ENCODE measurements at regions not wholly inside any gene's neighbourhood (a gene's known extent, or its start where the extent isn't known, plus 50 kb on each side); places are given as distances from the start of the nearest gene placed in this dataset.

GRCh38 chr7:155882596-155882995, 70.3 kb upstream of the SHH start:
- Mint-ChIP-seq H3K4me1 (peaks cover 7% of the 10 kb centered on the region), H3K9me3 (no peaks in the 10 kb centered on the region; the same call in 2 of the 3 replicates), H3K4me3 (no peak overlapping the region), H3K36me3 (ENCODE audit: low read depth) (no peaks in the 10 kb centered on the region), H3K27ac (no peak overlapping the region), H3K27me3 (ENCODE audit: insufficient read depth, low read depth, poor library complexity) (peaks cover 8% of the 10 kb centered on the region)
- no peaks in the 10 kb centered on the region for H4K20me1 ChIP-seq (replicated peaks; ENCODE audit: insufficient read depth)
- H3K9me2 ChIP-seq (ENCODE audit: insufficient read depth), result no peaks in the 10 kb centered on the region; the same call in 1 of the 2 replicates
- ATAC-seq (no peak), DNase-seq (ENCODE audit: low spot score) (no peak)
- H3K79me2 ChIP-seq (replicated peaks; ENCODE audit: insufficient read depth), result no peaks in the 10 kb centered on the region
- no peak overlapping the region for H2AFZ ChIP-seq
- H3F3A ChIP-seq (replicated peaks; ENCODE audit: low read depth), result no peaks in the 10 kb centered on the region
- H3K4me3 ChIP-seq, result no peak overlapping the region
- H3K4me2 ChIP-seq, result no peak overlapping the region
- no peaks in the 10 kb centered on the region for H3K4me1 ChIP-seq (ENCODE audit: insufficient read depth)
- H3K27me3 ChIP-seq (ENCODE audit: insufficient read depth), result no peaks in the 10 kb centered on the region
- no peak overlapping the region for H3K27ac ChIP-seq (ENCODE audit: low read depth)
- no peaks in the 10 kb centered on the region for H3K36me3 ChIP-seq (ENCODE audit: insufficient read depth)
- no peak for TF ChIP-seq POLR2AphosphoS5 (IDR thresholded peaks at IDR 0.05; ENCODE audit: low read depth)
- TF ChIP-seq, protein P1, sequence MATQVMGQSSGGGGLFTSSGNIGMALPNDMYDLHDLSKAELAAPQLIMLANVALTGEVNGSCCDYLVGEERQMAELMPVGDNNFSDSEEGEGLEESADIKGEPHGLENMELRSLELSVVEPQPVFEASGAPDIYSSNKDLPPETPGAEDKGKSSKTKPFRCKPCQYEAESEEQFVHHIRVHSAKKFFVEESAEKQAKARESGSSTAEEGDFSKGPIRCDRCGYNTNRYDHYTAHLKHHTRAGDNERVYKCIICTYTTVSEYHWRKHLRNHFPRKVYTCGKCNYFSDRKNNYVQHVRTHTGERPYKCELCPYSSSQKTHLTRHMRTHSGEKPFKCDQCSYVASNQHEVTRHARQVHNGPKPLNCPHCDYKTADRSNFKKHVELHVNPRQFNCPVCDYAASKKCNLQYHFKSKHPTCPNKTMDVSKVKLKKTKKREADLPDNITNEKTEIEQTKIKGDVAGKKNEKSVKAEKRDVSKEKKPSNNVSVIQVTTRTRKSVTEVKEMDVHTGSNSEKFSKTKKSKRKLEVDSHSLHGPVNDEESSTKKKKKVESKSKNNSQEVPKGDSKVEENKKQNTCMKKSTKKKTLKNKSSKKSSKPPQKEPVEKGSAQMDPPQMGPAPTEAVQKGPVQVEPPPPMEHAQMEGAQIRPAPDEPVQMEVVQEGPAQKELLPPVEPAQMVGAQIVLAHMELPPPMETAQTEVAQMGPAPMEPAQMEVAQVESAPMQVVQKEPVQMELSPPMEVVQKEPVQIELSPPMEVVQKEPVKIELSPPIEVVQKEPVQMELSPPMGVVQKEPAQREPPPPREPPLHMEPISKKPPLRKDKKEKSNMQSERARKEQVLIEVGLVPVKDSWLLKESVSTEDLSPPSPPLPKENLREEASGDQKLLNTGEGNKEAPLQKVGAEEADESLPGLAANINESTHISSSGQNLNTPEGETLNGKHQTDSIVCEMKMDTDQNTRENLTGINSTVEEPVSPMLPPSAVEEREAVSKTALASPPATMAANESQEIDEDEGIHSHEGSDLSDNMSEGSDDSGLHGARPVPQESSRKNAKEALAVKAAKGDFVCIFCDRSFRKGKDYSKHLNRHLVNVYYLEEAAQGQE (IDR thresholded peaks at IDR 0.05; ENCODE audit: unreplicated experiment), result no peak
- no peak for TF ChIP-seq ZNF114 (CRISPR knock-in tag; IDR thresholded peaks at IDR 0.05)
- TF ChIP-seq ZNF331 (CRISPR knock-in tag; IDR thresholded peaks at IDR 0.05; ENCODE audit: low read depth), result no peak
- no peak for TF ChIP-seq EZH2 (IDR thresholded peaks at IDR 0.05; ENCODE audit: low read depth, unreplicated experiment)
- TF ChIP-seq CTCF (conservative IDR thresholded peaks at IDR 0.05; ENCODE audit: low read depth in 2 of 2), result no peak
- TF ChIP-seq ZNF462 (CRISPR knock-in tag; IDR thresholded peaks at IDR 0.05), result no peak
- no peak for TF ChIP-seq JUNB (IDR thresholded peaks at IDR 0.05; ENCODE audit: unreplicated experiment)
- TF ChIP-seq ETS1 (IDR thresholded peaks at IDR 0.05), result no peak
- TF ChIP-seq NANOG (IDR thresholded peaks at IDR 0.05; ENCODE audit: borderline replicate concordance), result no peak
- TF ChIP-seq CREB1 (CRISPR knock-in tag; IDR thresholded peaks at IDR 0.05; ENCODE audit: low read depth), result no peak

Data from GM23338 (cell line).